ENCODE measurements at regions not wholly inside any gene's neighbourhood (a gene's known extent, or its start where the extent isn't known, plus 50 kb on each side); places are given as distances from the start of the nearest gene placed in this dataset.

GRCh38 chr2:207372483-207372882 is 157.3 kb upstream of the CREB1 start:
- TF ChIP-seq, protein P1, sequence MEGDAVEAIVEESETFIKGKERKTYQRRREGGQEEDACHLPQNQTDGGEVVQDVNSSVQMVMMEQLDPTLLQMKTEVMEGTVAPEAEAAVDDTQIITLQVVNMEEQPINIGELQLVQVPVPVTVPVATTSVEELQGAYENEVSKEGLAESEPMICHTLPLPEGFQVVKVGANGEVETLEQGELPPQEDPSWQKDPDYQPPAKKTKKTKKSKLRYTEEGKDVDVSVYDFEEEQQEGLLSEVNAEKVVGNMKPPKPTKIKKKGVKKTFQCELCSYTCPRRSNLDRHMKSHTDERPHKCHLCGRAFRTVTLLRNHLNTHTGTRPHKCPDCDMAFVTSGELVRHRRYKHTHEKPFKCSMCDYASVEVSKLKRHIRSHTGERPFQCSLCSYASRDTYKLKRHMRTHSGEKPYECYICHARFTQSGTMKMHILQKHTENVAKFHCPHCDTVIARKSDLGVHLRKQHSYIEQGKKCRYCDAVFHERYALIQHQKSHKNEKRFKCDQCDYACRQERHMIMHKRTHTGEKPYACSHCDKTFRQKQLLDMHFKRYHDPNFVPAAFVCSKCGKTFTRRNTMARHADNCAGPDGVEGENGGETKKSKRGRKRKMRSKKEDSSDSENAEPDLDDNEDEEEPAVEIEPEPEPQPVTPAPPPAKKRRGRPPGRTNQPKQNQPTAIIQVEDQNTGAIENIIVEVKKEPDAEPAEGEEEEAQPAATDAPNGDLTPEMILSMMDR (conservative IDR thresholded peaks at IDR 0.05) = no peak
- no peak for TF ChIP-seq EZH2 (IDR thresholded peaks at IDR 0.05; ENCODE audit: low read depth)

Data from PC-9 (cell line).